ENCODE measurements at regions not wholly inside any gene's neighbourhood (a gene's known extent, or its start where the extent isn't known, plus 50 kb on each side); places are given as distances from the start of the nearest gene placed in this dataset.

- TF ChIP-seq CTCF (conservative IDR thresholded peaks at IDR 0.05; ENCODE audit: low read depth in 2 of 2), result no peak
Measured at GRCh38 chr17:70624211-70624610, 454.9 kb downstream of the KCNJ2 start (continued).

- no peak overlapping the region for H3K4me3 ChIP-seq
Measured at GRCh38 chr17:70629902-70630301, 460.6 kb downstream of the KCNJ2 start.

GRCh38 chr17:70636517-70637133 lies 467.3 kb downstream of the KCNJ2 start:
- Histone ChIP-seq H3F3A (replicated peaks; ENCODE audit: low read depth) (no peaks in the 10 kb centered on the region), H2AFZ (no peak overlapping the region), H3K4me3 (no peak overlapping the region), H3K27me3 (ENCODE audit: insufficient read depth) (no peaks in the 10 kb centered on the region), H3K36me3 (ENCODE audit: insufficient read depth) (no peaks in the 10 kb centered on the region), H3K27ac (ENCODE audit: low read depth) (no peak overlapping the region), H3K4me2 (no peak overlapping the region), H4K20me1 (replicated peaks; ENCODE audit: insufficient read depth) (no peaks in the 10 kb centered on the region), H3K4me1 (ENCODE audit: insufficient read depth) (peaks cover 14% of the 10 kb centered on the region), H3K9me2 (ENCODE audit: insufficient read depth) (no peaks in the 10 kb centered on the region), H3K79me2 (replicated peaks; ENCODE audit: insufficient read depth) (no peaks in the 10 kb centered on the region)
- peak; percentile 65 for DNase-seq (ENCODE audit: low spot score)
- no peaks in the 10 kb centered on the region for H3K27me3 Mint-ChIP-seq (ENCODE audit: insufficient read depth, low read depth, poor library complexity)
- H3K27ac Mint-ChIP-seq, result no peak overlapping the region
- H3K4me3 Mint-ChIP-seq, result no peak overlapping the region
- peaks cover 17% of the 10 kb centered on the region for H3K4me1 Mint-ChIP-seq
- ATAC-seq, result no peak
- TF ChIP-seq NANOG (IDR thresholded peaks at IDR 0.05; ENCODE audit: borderline replicate concordance) (no peak), CTCF (conservative IDR thresholded peaks at IDR 0.05; ENCODE audit: low read depth in 2 of 2) (peak; percentile 64 to 86), ETS1 (IDR thresholded peaks at IDR 0.05) (no peak)
- H3K9me3 Mint-ChIP-seq, result no peaks in the 10 kb centered on the region
- H3K36me3 Mint-ChIP-seq (ENCODE audit: low read depth), result no peaks in the 10 kb centered on the region

More at GRCh38 chr17:70629902-70630301, 460.6 kb downstream of the KCNJ2 start:
- Histone ChIP-seq H3K4me2 (no peak overlapping the region), H3K9me2 (ENCODE audit: insufficient read depth) (peaks cover 4% of the 10 kb centered on the region; the same call in 1 of the 2 replicates), H2AFZ (no peak overlapping the region), H3K36me3 (ENCODE audit: insufficient read depth) (no peaks in the 10 kb centered on the region), H3K27ac (ENCODE audit: low read depth) (no peak overlapping the region), H3K79me2 (replicated peaks; ENCODE audit: insufficient read depth) (no peaks in the 10 kb centered on the region), H3K4me1 (ENCODE audit: insufficient read depth) (no peaks in the 10 kb centered on the region), H4K20me1 (replicated peaks; ENCODE audit: insufficient read depth) (no peaks in the 10 kb centered on the region), H3F3A (replicated peaks; ENCODE audit: low read depth) (no peaks in the 10 kb centered on the region), H3K27me3 (ENCODE audit: insufficient read depth) (no peaks in the 10 kb centered on the region)
- H3K36me3 Mint-ChIP-seq (ENCODE audit: low read depth), result no peaks in the 10 kb centered on the region
- H3K4me3 Mint-ChIP-seq, result no peak overlapping the region
- TF ChIP-seq CREB1 (CRISPR knock-in tag; IDR thresholded peaks at IDR 0.05; ENCODE audit: low read depth) (no peak), CTCF (conservative IDR thresholded peaks at IDR 0.05; ENCODE audit: low read depth in 2 of 2) (peak in 1 of 2 experiments; percentile 32; a peak in 2 of 4 replicates)
- DNase-seq (ENCODE audit: low spot score), result no peak
- peaks cover 3% of the 10 kb centered on the region for H3K27me3 Mint-ChIP-seq (ENCODE audit: insufficient read depth, low read depth, poor library complexity)
- 0 out of 3 replicates have a peak, but pooled peaks cover 2% of the 10 kb centered on the region for H3K4me1 Mint-ChIP-seq
- H3K27ac Mint-ChIP-seq, result no peak overlapping the region
- H3K9me3 Mint-ChIP-seq, result no peaks in the 10 kb centered on the region
- ATAC-seq, result no peak

Measured in GM23338 (cell line).